Spleen (tissue), 11 donors: ENCODE measurements at regions not wholly inside any gene's neighbourhood (a gene's known extent, or its start where the extent isn't known, plus 50 kb on each side); places are given as distances from the start of the nearest gene placed in this dataset.

Experiments
- DNase-seq: peaks from one replicate; pipeline ENCODE4 v3.0.0-alpha.2; 2020
- H3K27ac ChIP-seq, 8 donors: fragments of 200-600 bp; sonication (generic) in 7 of 8; 1 replicate in 4 of 8; 2 replicates in 4 of 8; pipeline versions ENCODE4 v1.5.0 to v1.8.0; 2016 to 2021; ENCODE audit warnings: inconsistent platforms in 4 of 8, mild to moderate bottlenecking in 4 of 8, moderate library complexity in 1 of 8
- H3K27me3 ChIP-seq, 7 donors: fragments of 200-600 bp; sonication (generic) in 6 of 7; replicated peaks in 1 of 7; 1 replicate in 4 of 7; 2 replicates in 3 of 7; pipeline versions ENCODE4 v1.5.0 to v1.8.0; 2016 to 2021; ENCODE audit warnings: inconsistent platforms in 3 of 7, mild to moderate bottlenecking in 1 of 7
- H3K36me3 ChIP-seq, 6 donors: fragments of 200-600 bp; sonication (generic) in 5 of 6; 1 replicate in 4 of 6; 2 replicates in 2 of 6; pipeline versions ENCODE4 v1.5.0 to v1.8.0; 2016 to 2021; ENCODE audit warnings: inconsistent platforms in 2 of 6
- H3K4me1 ChIP-seq, 6 donors: fragments of 200-600 bp; sonication (generic) in 5 of 6; 1 replicate in 3 of 6; 2 replicates in 3 of 6; pipeline versions ENCODE4 v1.5.0 to v1.8.0; 2016 to 2021; ENCODE audit warnings: inconsistent platforms in 3 of 6
- H3K4me3 ChIP-seq, 8 donors: fragments of 200-600 bp; sonication (generic) in 7 of 8; 1 replicate in 4 of 8; 2 replicates in 4 of 8; pipeline versions ENCODE4 v1.5.0 to v1.8.0; 2016 to 2021; ENCODE audit warnings: inconsistent platforms in 4 of 8, mild to moderate bottlenecking in 4 of 8, moderate library complexity in 2 of 8
- H3K9me3 ChIP-seq, 8 donors: fragments of 200-600 bp; sonication (generic) in 7 of 8; 1 replicate in 4 of 8; 2 replicates in 4 of 8; pipeline versions ENCODE4 v1.5.0 to v1.8.0; 2016 to 2021; ENCODE audit warnings: inconsistent platforms in 4 of 8
- CTCF ChIP-seq, 11 experiments: fragments of 200-600 bp in 7 of 11; fragments of 450-650 bp in 4 of 11; sonication (generic) in 4 of 11; IDR thresholded peaks in 8 of 11; conservative IDR thresholded peaks in 3 of 11; 1 replicate in 7 of 11; 2 replicates in 4 of 11; pipeline versions ENCODE4 v1.4.0 to v1.8.0; 2016 to 2021; ENCODE audit warnings: antibody characterized with exemption in 11 of 11, inconsistent platforms in 4 of 11, mild to moderate bottlenecking in 1 of 11
- POLR2A ChIP-seq, 3 donors: fragments of 450-650 bp; IDR thresholded peaks; one replicate each; pipeline ENCODE4 v1.5.1; 2017; ENCODE audit warnings: antibody characterized with exemption in 3 of 3, mild to moderate bottlenecking in 1 of 3
- POLR2AphosphoS5 ChIP-seq, 3 donors: sonication (generic); formaldehyde crosslinking; IDR thresholded peaks; one replicate each; pipeline ENCODE4 v1.5.1; 2017; ENCODE audit warnings: antibody characterized with exemption in 3 of 3
- WGBS, 5 donors: extraction: QIAGEN DNeasy Blood & Tissue Kit in 3 of 5; methylation state at CpG; one replicate each; pipeline versions ENCODE4 v1.1.5 to v1.1.7; 2013 to 2018; 5-methylcytosine and 5-hydroxymethylcytosine counted together
- intact Hi-C: fragments of 100-400 bp; cut with DNase I; formaldehyde crosslinking; loops from one replicate; pipeline ENCODE4 v1.15.0; 2023; ENCODE audit warnings: low total_unique reads
- donor health status: healthy with polysubstance abuse.
- donor health status: DM: no; HTN: no; CAD: no; lungs with moderate emphysema.
- donor health status: DM: no; HTN: no; CAD: no.
- donor health status: Bipolar disorder and iron deficiency.
- donor health status: healthy.
- donor health status: DM: no; HTN: no; CAD: no.
- donor health status: DM: yes; HTN: yes; CAD: no.

- peaks cover 0 to 17% (median 12%) of the 10 kb centered on the region in 8 donors for H3K9me3 ChIP-seq
- peaks cover 10 to 23% (median 22%) of the 10 kb centered on the region in 6 donors for H3K4me1 ChIP-seq
- intact Hi-C loops: no loop called here
- H3K4me3 ChIP-seq: no peak overlapping the region
- no peak overlapping the region for H3K27ac ChIP-seq
- no peaks in the 10 kb centered on the region for H3K36me3 ChIP-seq
- 70 to 75% (median 71%) methylated on average over 6 of the region's 6 CpGs for WGBS, 5 donors
- peaks cover 0 to 33% (median 0%) of the 10 kb centered on the region in 7 donors for H3K27me3 ChIP-seq
- TF ChIP-seq CTCF (IDR thresholded peaks at IDR 0.05 in 8 of 11, conservative IDR thresholded peaks at IDR 0.05 in 3 of 11) (no peak), POLR2A (IDR thresholded peaks at IDR 0.05) (no peak), POLR2AphosphoS5 (IDR thresholded peaks at IDR 0.05) (no peak)
- no peak for DNase-seq
Observed at GRCh38 chr2:102086150-102086872, 56.2 kb upstream of the IL1R1 start.

- no peak for DNase-seq
- intact Hi-C loops: no loop called here
- TF ChIP-seq POLR2AphosphoS5 (IDR thresholded peaks at IDR 0.05): no peak
- no peak for TF ChIP-seq POLR2A (IDR thresholded peaks at IDR 0.05)
- TF ChIP-seq CTCF (IDR thresholded peaks at IDR 0.05 in 8 of 11, conservative IDR thresholded peaks at IDR 0.05 in 3 of 11): no peak
- Histone ChIP-seq H3K9me3 (peaks cover 0 to 17% (median 12%) of the 10 kb centered on the region in 8 donors), H3K4me1 (peaks cover 0 to 10% (median 0%) of the 10 kb centered on the region in 6 donors), H3K4me3 (no peak overlapping the region), H3K27ac (no peak overlapping the region), H3K36me3 (no peaks in the 10 kb centered on the region), H3K27me3 (peaks cover 0 to 21% (median 0%) of the 10 kb centered on the region in 7 donors)
Observed at GRCh38 chr2:102091121-102091520, 51.4 kb upstream of the IL1R1 start.

GRCh38 chr2:102091908-102092307 lies 50.6 kb upstream of the IL1R1 start:
- WGBS, 5 donors: 89 to 98% (median 94%) methylated on average over 1 of the region's 1 CpG
- no peak overlapping the region for H3K4me3 ChIP-seq
- DNase-seq: no peak
- peaks cover 0 to 10% (median 0%) of the 10 kb centered on the region in 6 donors for H3K4me1 ChIP-seq
- peaks cover 0 to 19% (median 0%) of the 10 kb centered on the region in 7 donors for H3K27me3 ChIP-seq
- TF ChIP-seq CTCF (IDR thresholded peaks at IDR 0.05 in 8 of 11, conservative IDR thresholded peaks at IDR 0.05 in 3 of 11) (no peak), POLR2AphosphoS5 (IDR thresholded peaks at IDR 0.05) (no peak), POLR2A (IDR thresholded peaks at IDR 0.05) (no peak)
- H3K36me3 ChIP-seq: no peaks in the 10 kb centered on the region
- intact Hi-C loops: no loop called here
- peaks cover 0 to 17% (median 12%) of the 10 kb centered on the region in 8 donors for H3K9me3 ChIP-seq
- H3K27ac ChIP-seq: peak overlapping the region in 2 of 8 donors; percentile 13 to 28

GRCh38 chr2:102092535-102092934 lies 50.0 kb upstream of the IL1R1 start:
- H3K27ac ChIP-seq: peak overlapping the region in 2 of 8 donors; percentile 13 to 28
- H3K4me1 ChIP-seq: peaks cover 0 to 10% (median 0%) of the 10 kb centered on the region in 6 donors
- intact Hi-C loops: no loop called here
- 84 to 86% (median 84%) methylated on average over 7 of the region's 7 CpGs for WGBS, 5 donors
- H3K36me3 ChIP-seq: no peaks in the 10 kb centered on the region
- H3K9me3 ChIP-seq: peaks cover 0 to 17% (median 12%) of the 10 kb centered on the region in 8 donors
- H3K27me3 ChIP-seq: peaks cover 0 to 16% (median 0%) of the 10 kb centered on the region in 7 donors
- DNase-seq: no peak
- TF ChIP-seq POLR2A (IDR thresholded peaks at IDR 0.05) (no peak), POLR2AphosphoS5 (IDR thresholded peaks at IDR 0.05) (no peak), CTCF (IDR thresholded peaks at IDR 0.05 in 8 of 11, conservative IDR thresholded peaks at IDR 0.05 in 3 of 11) (no peak)
- no peak overlapping the region for H3K4me3 ChIP-seq
